ENCODE measurements at regions not wholly inside any gene's neighbourhood (a gene's known extent, or its start where the extent isn't known, plus 50 kb on each side); places are given as distances from the start of the nearest gene placed in this dataset.

DNA sequence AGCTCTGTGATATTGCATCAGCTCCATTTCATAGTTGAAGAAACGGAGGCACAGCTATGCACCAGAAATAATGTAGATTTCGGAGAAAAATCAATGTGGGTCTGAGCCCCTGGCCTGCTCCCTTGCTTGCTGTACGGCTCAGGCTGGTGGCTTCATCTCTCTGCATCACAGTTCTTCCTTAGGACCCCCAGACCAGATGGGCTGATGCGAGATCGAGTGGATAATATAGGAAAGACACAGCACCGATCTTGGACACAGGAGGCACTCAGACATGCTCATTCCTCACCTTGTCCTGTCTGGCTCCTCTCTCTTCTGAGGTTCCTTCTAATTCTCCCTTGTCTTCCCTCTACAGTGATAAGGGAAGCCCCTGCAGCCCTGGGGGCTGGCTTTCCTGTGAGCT, 365.9 kb upstream of the ZMIZ1 start:
- TF ChIP-seq, protein P1, sequence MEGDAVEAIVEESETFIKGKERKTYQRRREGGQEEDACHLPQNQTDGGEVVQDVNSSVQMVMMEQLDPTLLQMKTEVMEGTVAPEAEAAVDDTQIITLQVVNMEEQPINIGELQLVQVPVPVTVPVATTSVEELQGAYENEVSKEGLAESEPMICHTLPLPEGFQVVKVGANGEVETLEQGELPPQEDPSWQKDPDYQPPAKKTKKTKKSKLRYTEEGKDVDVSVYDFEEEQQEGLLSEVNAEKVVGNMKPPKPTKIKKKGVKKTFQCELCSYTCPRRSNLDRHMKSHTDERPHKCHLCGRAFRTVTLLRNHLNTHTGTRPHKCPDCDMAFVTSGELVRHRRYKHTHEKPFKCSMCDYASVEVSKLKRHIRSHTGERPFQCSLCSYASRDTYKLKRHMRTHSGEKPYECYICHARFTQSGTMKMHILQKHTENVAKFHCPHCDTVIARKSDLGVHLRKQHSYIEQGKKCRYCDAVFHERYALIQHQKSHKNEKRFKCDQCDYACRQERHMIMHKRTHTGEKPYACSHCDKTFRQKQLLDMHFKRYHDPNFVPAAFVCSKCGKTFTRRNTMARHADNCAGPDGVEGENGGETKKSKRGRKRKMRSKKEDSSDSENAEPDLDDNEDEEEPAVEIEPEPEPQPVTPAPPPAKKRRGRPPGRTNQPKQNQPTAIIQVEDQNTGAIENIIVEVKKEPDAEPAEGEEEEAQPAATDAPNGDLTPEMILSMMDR (IDR thresholded peaks at IDR 0.05; ENCODE audit: low read depth, low read length, missing control alignments) = no peak
- DNase-seq (ENCODE audit: low read depth) = no peak
- in situ Hi-C loops (cut with HindIII; ENCODE audit: low sequenced_read_pairs) = no loop called here
- H3K4me3 ChIP-seq (ENCODE audit: low read depth, low read length) = no peak overlapping the region

DNA sequence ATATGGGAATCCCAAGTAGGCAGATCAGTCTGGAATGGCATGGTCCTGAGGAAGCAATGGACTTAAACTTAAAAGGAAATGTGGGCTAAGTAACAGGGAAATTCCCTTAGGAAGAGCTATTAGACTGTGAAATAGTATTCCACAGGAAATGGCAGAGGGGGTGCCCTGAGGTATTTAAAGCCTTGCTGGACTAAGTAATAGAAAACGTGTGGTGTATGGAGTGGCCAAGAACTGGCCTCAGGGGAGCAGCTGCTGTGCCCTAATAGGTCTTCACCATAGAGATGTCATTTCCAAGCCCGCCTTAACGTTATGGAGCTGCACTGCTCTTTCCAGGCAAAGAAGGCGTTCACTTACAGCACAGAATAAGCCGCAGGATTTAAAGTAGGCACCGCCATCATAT, 365.2 kb upstream of the ZMIZ1 start:
- in situ Hi-C loops (cut with HindIII; ENCODE audit: low sequenced_read_pairs) = no loop called here
- TF ChIP-seq, protein P1 (IDR thresholded peaks at IDR 0.05; ENCODE audit: low read depth, low read length, missing control alignments) = no peak
- no peak for DNase-seq (ENCODE audit: low read depth)
- no peak overlapping the region for H3K4me3 ChIP-seq (ENCODE audit: low read depth, low read length)

DNA sequence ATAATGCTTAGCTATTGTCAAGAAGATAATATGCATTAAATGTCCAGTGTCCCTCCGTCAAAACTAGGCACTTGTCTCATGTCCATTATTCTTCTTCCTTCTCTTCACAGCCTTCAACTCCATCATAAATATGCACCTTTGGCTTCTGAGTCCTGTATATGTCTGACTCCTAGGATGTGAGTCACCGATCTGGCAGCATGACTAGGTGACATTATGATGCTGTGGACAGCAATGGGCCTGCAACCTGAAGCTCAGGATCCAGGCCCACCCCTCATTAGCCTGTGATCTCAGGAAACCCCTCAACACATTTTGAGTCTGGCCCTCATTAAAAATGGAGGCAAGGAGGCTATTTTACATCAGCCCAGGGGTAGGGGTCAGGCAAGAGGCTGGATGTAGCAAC, 362.5 kb upstream of the ZMIZ1 start:
- no peak overlapping the region for H3K4me3 ChIP-seq (ENCODE audit: low read depth, low read length)
- in situ Hi-C loops (cut with HindIII; ENCODE audit: low sequenced_read_pairs) = no loop called here
- TF ChIP-seq, protein P1 (IDR thresholded peaks at IDR 0.05; ENCODE audit: low read depth, low read length, missing control alignments) = no peak
- no peak for DNase-seq (ENCODE audit: low read depth)

DNA sequence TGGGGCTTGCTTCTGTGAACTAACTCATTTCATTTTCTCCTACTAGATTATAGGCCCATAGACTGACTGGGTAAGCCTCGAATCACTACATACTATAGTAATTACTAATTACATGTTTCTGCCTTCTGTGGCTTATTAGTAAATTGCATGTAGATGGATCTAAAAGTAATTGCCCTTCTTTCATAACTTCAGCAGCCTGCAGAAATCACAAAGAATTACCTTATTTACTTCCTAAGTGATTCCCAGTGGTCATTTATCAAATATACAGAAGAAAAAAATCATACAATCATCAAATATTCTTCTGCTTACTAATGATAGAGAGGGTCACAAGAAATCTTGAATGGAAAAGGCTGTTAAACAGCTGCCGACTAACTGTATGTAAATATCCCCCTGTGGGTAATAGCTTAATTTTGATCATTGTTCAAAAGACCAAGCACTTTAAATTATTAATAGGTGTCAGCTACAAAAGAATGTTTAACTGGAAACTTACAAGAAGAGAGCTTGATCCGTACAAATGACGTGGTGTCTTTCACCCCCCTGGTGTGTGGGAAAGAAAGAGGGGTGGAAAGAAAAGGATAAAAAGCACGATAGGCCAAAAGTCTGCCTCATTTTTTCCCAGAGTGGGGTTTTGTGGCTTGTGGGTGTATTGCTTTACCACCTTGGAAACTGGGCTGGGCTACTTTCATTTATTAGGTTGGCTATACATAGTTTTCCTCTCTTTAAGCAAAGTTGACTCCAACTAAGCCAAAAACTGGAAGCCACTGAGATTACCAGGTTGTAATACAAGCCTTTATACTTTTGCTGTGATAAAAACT, 361.8 kb upstream of the ZMIZ1 start:
- no peak overlapping the region for H3K4me3 ChIP-seq (ENCODE audit: low read depth, low read length)
- TF ChIP-seq, protein P1 (IDR thresholded peaks at IDR 0.05; ENCODE audit: low read depth, low read length, missing control alignments) = no peak
- in situ Hi-C loops (cut with HindIII; ENCODE audit: low sequenced_read_pairs) = no loop called here
- DNase-seq (ENCODE audit: low read depth) = peak; percentile 79

DNA sequence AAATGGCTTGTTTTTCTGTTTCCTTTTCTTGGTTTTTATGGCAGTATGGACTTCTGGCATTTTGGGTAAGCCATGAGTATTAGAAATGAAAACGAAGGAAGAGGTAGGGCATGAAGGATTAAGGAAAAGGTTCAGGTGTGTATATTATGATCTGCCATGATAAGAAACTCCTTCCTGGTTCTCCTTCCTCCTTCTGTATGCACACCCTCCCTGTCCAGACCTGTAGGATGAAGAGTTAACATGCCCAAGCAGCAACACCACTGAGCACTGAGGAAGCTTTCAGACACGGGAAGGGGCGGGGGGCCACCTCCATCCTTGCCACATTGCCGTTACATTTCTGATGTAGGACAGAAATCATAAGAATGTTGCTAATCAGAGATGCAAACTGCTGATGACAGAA, 361.0 kb upstream of the ZMIZ1 start:
- DNase-seq (ENCODE audit: low read depth) = no peak
- in situ Hi-C loops (cut with HindIII; ENCODE audit: low sequenced_read_pairs) = no loop called here
- TF ChIP-seq, protein P1 (IDR thresholded peaks at IDR 0.05; ENCODE audit: low read depth, low read length, missing control alignments) = no peak
- no peak overlapping the region for H3K4me3 ChIP-seq (ENCODE audit: low read depth, low read length)

DNA sequence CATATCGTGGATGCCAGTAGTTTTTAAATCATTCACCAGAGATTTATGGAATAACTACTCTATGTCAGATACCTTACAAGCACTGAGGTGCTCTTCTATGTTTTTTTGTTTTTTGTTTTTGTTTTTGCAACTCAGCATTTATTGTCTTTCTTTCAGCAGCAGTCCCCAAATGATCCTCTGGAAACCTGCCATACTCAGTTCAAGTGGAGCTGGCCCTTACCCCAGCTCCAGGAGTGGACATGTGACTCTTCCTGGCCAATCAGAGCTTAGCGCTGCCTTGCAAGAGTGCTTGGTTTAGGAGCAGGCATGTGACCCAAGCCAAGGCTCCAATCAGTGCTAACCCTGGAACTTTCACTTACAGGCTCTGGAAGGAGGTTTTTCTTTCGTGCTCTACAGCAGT, 356.6 kb upstream of the ZMIZ1 start:
- TF ChIP-seq, protein P1 (IDR thresholded peaks at IDR 0.05; ENCODE audit: low read depth, low read length, missing control alignments) = no peak
- no peak overlapping the region for H3K4me3 ChIP-seq (ENCODE audit: low read depth, low read length)
- no peak for DNase-seq (ENCODE audit: low read depth)
- in situ Hi-C loops (cut with HindIII; ENCODE audit: low sequenced_read_pairs) = no loop called here
